CD4-positive, alpha-beta T cell (primary cell): ENCODE measurements at regions not wholly inside any gene's neighbourhood (a gene's known extent, or its start where the extent isn't known, plus 50 kb on each side); places are given as distances from the start of the nearest gene placed in this dataset.

Experiments
- ATAC-seq: fragments of 200-7000 bp; cut with Tn5 transposase; one replicate; pipeline ENCODE4 v1.10.0; 2022; ENCODE audit warnings: mild to moderate bottlenecking; ENCODE audit not compliant: poor library complexity
- CTCF ChIA-PET: fragments of 350-600 bp; sonication (Branson Sonifier 250); formaldehyde crosslinking; loops from one replicate; lab custom pipeline; 2021; ENCODE audit warnings: antibody characterized with exemption, inconsistent platforms; lab: Charles Lee
- POLR2A ChIA-PET: fragments of 350-600 bp; sonication (Branson Sonifier 250); formaldehyde crosslinking; loops from one replicate; lab custom pipeline; 2021; ENCODE audit warnings: antibody characterized with exemption, inconsistent platforms; lab: Charles Lee
- DNase-seq, 14 experiments: peaks; one replicate each; pipeline ENCODE4 v3.0.0-alpha.2; 2013 to 2020; ENCODE audit warnings: mixed read lengths in 2 of 14
- H3K27ac ChIP-seq, 2 donors: one replicate each; pipeline versions ENCODE4 v1.5.1 to v1.7.0; 2013; ENCODE audit warnings: low read length in 2 of 2, low read depth in 1 of 2, mild to moderate bottlenecking in 1 of 2
- H3K27me3 ChIP-seq, 2 experiments: 1 replicate in 1 of 2; 2 replicates in 1 of 2; pipeline versions ENCODE4 v1.6.1 to v1.7.0; 2013; ENCODE audit warnings: low read length in 2 of 2, control low read depth in 1 of 2, mild to moderate bottlenecking in 1 of 2, moderate library complexity in 1 of 2; ENCODE audit not compliant: insufficient read depth in 2 of 2, control insufficient read depth in 1 of 2
- H3K36me3 ChIP-seq: one replicate; pipeline ENCODE4 v1.6.1; 2013; ENCODE audit warnings: low read length, control low read depth; ENCODE audit not compliant: insufficient read depth
- H3K4me1 ChIP-seq: one replicate; pipeline ENCODE4 v1.6.1; 2013; ENCODE audit warnings: low read length, control low read depth; ENCODE audit not compliant: insufficient read depth
- H3K4me3 ChIP-seq: one replicate; pipeline ENCODE4 v1.5.1; 2013; ENCODE audit warnings: mild to moderate bottlenecking, low read length, moderate library complexity
- H3K9me3 ChIP-seq, 2 experiments: 1 replicate in 1 of 2; 2 replicates in 1 of 2; pipeline versions ENCODE4 v1.6.1 to v1.7.0; 2013; ENCODE audit warnings: low read length in 2 of 2, mild to moderate bottlenecking in 2 of 2, control low read depth in 1 of 2, moderate library complexity in 1 of 2; ENCODE audit not compliant: control insufficient read depth in 1 of 2, insufficient read depth in 1 of 2
- H3K27ac Mint-ChIP-seq: one replicate; pipeline ENCODE4 v1.8.0; 2020; ENCODE audit warnings: mixed read lengths
- H3K27me3 Mint-ChIP-seq: one replicate; pipeline ENCODE4 v1.8.0; 2021; ENCODE audit warnings: mixed read lengths
- H3K36me3 Mint-ChIP-seq: one replicate; pipeline ENCODE4 v1.8.0; 2021; ENCODE audit warnings: low read depth, mixed read lengths
- H3K4me1 Mint-ChIP-seq: one replicate; pipeline ENCODE4 v1.8.0; 2021; ENCODE audit warnings: low read depth, mixed read lengths
- H3K4me3 Mint-ChIP-seq: one replicate; pipeline ENCODE4 v1.8.0; 2020; ENCODE audit warnings: mild to moderate bottlenecking, mixed read lengths
- H3K9me3 Mint-ChIP-seq: one replicate; pipeline ENCODE4 v1.8.0; 2020; ENCODE audit warnings: mixed read lengths
- CTCF ChIP-seq: fragments of 200-600 bp; IDR thresholded peaks from one replicate; pipeline ENCODE4 v1.8.0; 2022; ENCODE audit warnings: antibody characterized with exemption, mild to moderate bottlenecking
- intact Hi-C, 2 experiments: fragments of 100-400 bp; cut with DNase I in 1 of 2; cut with micrococcal nuclease in 1 of 2; formaldehyde crosslinking; loops; one replicate each; pipeline versions ENCODE4 v1.15.1 to v1.9.0; 2023 to 2025; cut with DNase I, micrococcal nuclease

GRCh38 chr17:13135506-13135905 lies 117.7 kb upstream of the ELAC2 start:
- no peak for TF ChIP-seq CTCF
- no peaks in the 10 kb centered on the region for H3K27me3 Mint-ChIP-seq
- POLR2A ChIA-PET: no interaction called here

GRCh38 chr17:13134076-13134475 lies 116.2 kb upstream of the ELAC2 start:
- no peaks in the 10 kb centered on the region for H3K36me3 Mint-ChIP-seq
- CTCF ChIA-PET: no interaction called here
- no peak for DNase-seq
- no peaks in the 10 kb centered on the region for H3K4me1 Mint-ChIP-seq
- Histone ChIP-seq H3K4me1 (no peaks in the 10 kb centered on the region), H3K27me3 (no peaks in the 10 kb centered on the region), H3K9me3 (peaks cover 0 to 6% of the 10 kb centered on the region in 2 experiments), H3K27ac (no peak overlapping the region), H3K36me3 (no peaks in the 10 kb centered on the region), H3K4me3 (no peak overlapping the region)
- H3K27ac Mint-ChIP-seq: no peak overlapping the region
- intact Hi-C loops: loop anchor here in 1 of 2 experiments (5.0 kb wide), 1 partner anchor 48 kb away; no protein-coding TSS in a partner anchor
- H3K4me3 Mint-ChIP-seq: no peak overlapping the region
- no peak for TF ChIP-seq CTCF
- POLR2A ChIA-PET: no interaction called here
- no peaks in the 10 kb centered on the region for H3K27me3 Mint-ChIP-seq
- no peak for ATAC-seq
- peaks cover 3% of the 10 kb centered on the region for H3K9me3 Mint-ChIP-seq

More at GRCh38 chr17:13135506-13135905, 117.7 kb upstream of the ELAC2 start:
- Mint-ChIP-seq H3K4me3 (no peak overlapping the region), H3K27ac (no peak overlapping the region), H3K9me3 (peaks cover 7% of the 10 kb centered on the region), H3K36me3 (no peaks in the 10 kb centered on the region), H3K4me1 (no peaks in the 10 kb centered on the region)
- CTCF ChIA-PET: no interaction called here
- Histone ChIP-seq H3K9me3 (peaks cover 0 to 8% of the 10 kb centered on the region in 2 experiments), H3K27ac (no peak overlapping the region), H3K36me3 (no peaks in the 10 kb centered on the region), H3K27me3 (no peaks in the 10 kb centered on the region), H3K4me3 (no peak overlapping the region), H3K4me1 (no peaks in the 10 kb centered on the region)
- intact Hi-C loops: no loop called here
- DNase-seq: no peak
- ATAC-seq: no peak

GRCh38 chr17:13131225-13131624 lies 113.4 kb upstream of the ELAC2 start:
- Histone ChIP-seq H3K27me3 (no peaks in the 10 kb centered on the region), H3K27ac (no peak overlapping the region), H3K4me1 (no peaks in the 10 kb centered on the region), H3K9me3 (no peaks in the 10 kb centered on the region), H3K36me3 (no peaks in the 10 kb centered on the region), H3K4me3 (no peak overlapping the region)
- ATAC-seq: no peak
- ChIA-PET POLR2A (no interaction called here), CTCF (no interaction called here)
- no peak for TF ChIP-seq CTCF
- Mint-ChIP-seq H3K27ac (no peak overlapping the region), H3K4me3 (no peak overlapping the region), H3K36me3 (no peaks in the 10 kb centered on the region), H3K9me3 (no peaks in the 10 kb centered on the region), H3K4me1 (no peaks in the 10 kb centered on the region), H3K27me3 (no peaks in the 10 kb centered on the region)
- intact Hi-C loops: loop anchor here in 1 of 2 experiments (5.0 kb wide), 1 partner anchor 51 kb away; no protein-coding TSS in a partner anchor
- no peak for DNase-seq
